Endothelial cell of umbilical vein (primary cell): ENCODE measurements at regions not wholly inside any gene's neighbourhood (a gene's known extent, or its start where the extent isn't known, plus 50 kb on each side); places are given as distances from the start of the nearest gene placed in this dataset.

Experiments used
- BruUV-seq: library from RNA; stranded (reverse); fragments of 400-500 nt; replicated peaks from 2 replicates; lab custom pipeline; 2021; lab: Mats Ljungman, UMichigan
- CTCF ChIA-PET: fragments of 300-600, 350-600 bp; sonication (Branson Sonifier 250); formaldehyde crosslinking; loops from one replicate; lab custom pipeline; 2021; ENCODE audit warnings: antibody characterized with exemption, inconsistent platforms; lab: Charles Lee
- POLR2A ChIA-PET: fragments of 300-600, 350-600 bp; sonication (Branson Sonifier 250); formaldehyde crosslinking; loops from one replicate; lab custom pipeline; 2021; ENCODE audit warnings: antibody characterized with exemption, inconsistent platforms; lab: Charles Lee
- DNase-seq: peaks from one replicate; pipeline ENCODE4 v3.0.0-alpha.2; 2011; ENCODE audit warnings: low read depth, low spot score
- FAIRE-seq: peaks from 2 replicates; lab custom pipeline; 2011; peaks lifted over from hg19 to GRCh38; lab: Jason Lieb, UNC
- H2AFZ ChIP-seq: 2 replicates; pipeline ENCODE4 v1.6.0; 2012; ENCODE audit warnings: low read depth, low read length, control low read depth, inconsistent platforms
- H3K27ac ChIP-seq: 2 replicates; pipeline ENCODE4 v1.5.1; 2011; ENCODE audit warnings: low read depth, mild to moderate bottlenecking, control low read depth, low read length, moderate library complexity; ENCODE audit not compliant: insufficient read depth
- H3K27me3 ChIP-seq, 2 experiments: 2 replicates each; pipeline versions ENCODE4 v1.6.0 to v1.6.1; 2011; ENCODE audit warnings: low read length in 2 of 2, mixed read lengths in 1 of 2; ENCODE audit not compliant: control insufficient read depth in 2 of 2, insufficient read depth in 2 of 2
- H3K36me3 ChIP-seq, 2 experiments: 2 replicates in 1 of 2; 3 replicates in 1 of 2; pipeline ENCODE4 v1.5.1; 2011; ENCODE audit warnings: low read length in 2 of 2, mild to moderate bottlenecking in 1 of 2, moderate library complexity in 1 of 2; ENCODE audit not compliant: control insufficient read depth in 2 of 2, insufficient read depth in 2 of 2; ENCODE audit errors: extremely low read depth in 1 of 2
- H3K4me1 ChIP-seq: 3 replicates; pipeline ENCODE4 v1.5.1; 2011; ENCODE audit warnings: mild to moderate bottlenecking, low read length; ENCODE audit not compliant: control insufficient read depth, insufficient read depth; ENCODE audit errors: extremely low read depth
- H3K4me2 ChIP-seq: 2 replicates; pipeline ENCODE4 v1.6.1; 2011; ENCODE audit warnings: low read length, control low read depth, mixed read lengths; ENCODE audit not compliant: insufficient read depth
- H3K4me3 ChIP-seq, 3 experiments: fragments of 200-600 bp in 1 of 3; sonication (generic), shearing (Covaris generic) in 1 of 3; replicated peaks in 1 of 3; 2 replicates each; pipeline ENCODE4 v1.5.1; 2011 to 2016; ENCODE audit warnings: control low read depth in 3 of 3, low read length in 3 of 3, mild to moderate bottlenecking in 2 of 3, inconsistent platforms in 1 of 3, low read depth in 1 of 3, moderate library complexity in 1 of 3; ENCODE audit not compliant: insufficient read depth in 1 of 3
- H3K79me2 ChIP-seq: 2 replicates; pipeline ENCODE4 v1.6.0; 2012; ENCODE audit warnings: low read length, inconsistent platforms; ENCODE audit not compliant: control insufficient read depth, insufficient read depth
- H3K9ac ChIP-seq: replicated peaks from 2 replicates; pipeline ENCODE3; 2011; ENCODE audit warnings: low read length, control low read depth; ENCODE audit not compliant: insufficient read depth; ENCODE audit errors: extremely low read depth
- H3K9me1 ChIP-seq: replicated peaks from 3 replicates; pipeline ENCODE4 v1.6.0; 2011; ENCODE audit warnings: mild to moderate bottlenecking, low read length; ENCODE audit not compliant: control insufficient read depth, insufficient read depth; ENCODE audit errors: extremely low read depth
- H3K9me3 ChIP-seq: replicated peaks from 2 replicates; pipeline ENCODE4 v1.5.1; 2012; ENCODE audit warnings: low read length, inconsistent platforms; ENCODE audit not compliant: control insufficient read depth, insufficient read depth
- H4K20me1 ChIP-seq: replicated peaks from 2 replicates; pipeline ENCODE3; 2011; ENCODE audit warnings: mild to moderate bottlenecking, low read length; ENCODE audit not compliant: control insufficient read depth, insufficient read depth; ENCODE audit errors: extremely low read depth
- EZH2 ChIP-seq: IDR thresholded peaks from 2 replicates; pipeline ENCODE4 v1.6.1; 2012; ENCODE audit warnings: borderline replicate concordance, low read depth, mild to moderate bottlenecking, moderate library complexity, low read length, inconsistent platforms; ENCODE audit not compliant: severe bottlenecking
- FOS ChIP-seq: IDR thresholded peaks from 2 replicates; pipeline ENCODE4 v1.6.1; 2011; ENCODE audit warnings: mild to moderate bottlenecking, low read length, moderate library complexity, borderline replicate concordance; ENCODE audit not compliant: insufficient read depth
- GATA2 ChIP-seq: IDR thresholded peaks from 2 replicates; pipeline ENCODE4 v1.7.0; 2011; ENCODE audit warnings: low read depth, mild to moderate bottlenecking, moderate library complexity, mixed read lengths, low read length; ENCODE audit not compliant: insufficient read length, insufficient read depth
- JUN ChIP-seq: IDR thresholded peaks from 2 replicates; pipeline ENCODE4 v1.6.1; 2011; ENCODE audit warnings: borderline replicate concordance, low read depth; ENCODE audit not compliant: insufficient read length, insufficient read depth
- MYC ChIP-seq: IDR thresholded peaks from one replicate; pipeline ENCODE4 v1.6.1; 2011; ENCODE audit warnings: mild to moderate bottlenecking, low read depth, low read length
- POLR2A ChIP-seq: IDR thresholded peaks from 2 replicates; pipeline ENCODE4 v1.6.1; 2012; ENCODE audit warnings: low read depth, mild to moderate bottlenecking, control low read depth, low read length
- POLR2AphosphoS5 ChIP-seq: IDR thresholded peaks from 2 replicates; pipeline ENCODE4 v1.6.1; 2012; ENCODE audit warnings: low read depth, mild to moderate bottlenecking, control low read depth, low read length, moderate library complexity; ENCODE audit not compliant: insufficient read depth
- dilution Hi-C: fragments of 300-500 bp; cut with MboI; formaldehyde crosslinking; loops from one replicate; pipeline ENCODE4 v1.15.0; 2019; ENCODE audit warnings: low sequenced_read_pairs; ENCODE audit not compliant: extremely low pct_ligation_motif_present
- intact Hi-C: fragments of 100-400 bp; cut with micrococcal nuclease; formaldehyde crosslinking; loops from one replicate; pipeline ENCODE4 v1.10.0; 2022
- TF ChIP-seq, protein P1 (sequence below), 2 donors: IDR thresholded peaks; 1 replicate in 1 of 2; 2 replicates in 1 of 2; pipeline ENCODE4 v1.5.1; 2011; ENCODE audit warnings: low read length in 2 of 2, mild to moderate bottlenecking in 2 of 2, moderate library complexity in 2 of 2, control low read depth in 1 of 2, inconsistent platforms in 1 of 2, low read depth in 1 of 2; ENCODE audit not compliant: insufficient read depth in 1 of 2; ENCODE audit errors: extremely low read depth in 1 of 2
- TF ChIP-seq, protein P2 (sequence below): IDR thresholded peaks from 2 replicates; pipeline ENCODE4 v1.6.1; 2011; ENCODE audit not compliant: insufficient read depth, insufficient read length

DNA sequence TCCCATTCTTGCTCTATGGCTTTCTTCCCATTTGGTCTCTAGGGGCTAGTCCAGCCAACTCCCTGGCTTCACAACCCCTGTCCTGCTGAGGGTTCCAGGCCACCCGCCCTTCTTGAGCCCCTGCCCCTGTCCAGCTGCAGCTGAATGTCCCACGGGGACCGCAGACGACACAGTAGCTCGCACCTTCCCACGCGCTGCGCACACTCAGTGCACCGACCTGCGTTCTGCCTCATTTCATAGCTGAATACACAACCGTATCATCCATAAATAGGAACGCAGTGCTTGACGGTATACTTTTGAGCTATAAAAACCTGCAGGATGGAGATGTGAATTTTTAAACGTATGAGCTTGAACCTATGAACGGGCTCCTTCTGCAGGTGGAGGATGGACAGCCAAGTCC is 660.4 kb upstream of the SALL3 start:
- FAIRE-seq: no peak
- dilution Hi-C loops: no loop called here
- intact Hi-C loops: no loop called here
- Histone ChIP-seq H3K4me3 (no peak overlapping the region), H3K9me3 (peaks cover 1% of the 10 kb centered on the region), H3K9ac (no peak overlapping the region), H2AFZ (no peak overlapping the region), H3K27me3 (no peaks in the 10 kb centered on the region), H3K27ac (no peak overlapping the region), H4K20me1 (no peaks in the 10 kb centered on the region), H3K36me3 (no peaks in the 10 kb centered on the region), H3K9me1 (no peaks in the 10 kb centered on the region), H3K4me2 (no peak overlapping the region), H3K4me1 (no peaks in the 10 kb centered on the region), H3K79me2 (no peaks in the 10 kb centered on the region)
- POLR2A ChIA-PET: no interaction called here
- no peak for TF ChIP-seq POLR2AphosphoS5
- TF ChIP-seq EZH2: no peak
- no peak for TF ChIP-seq POLR2A
- TF ChIP-seq, protein P1, sequence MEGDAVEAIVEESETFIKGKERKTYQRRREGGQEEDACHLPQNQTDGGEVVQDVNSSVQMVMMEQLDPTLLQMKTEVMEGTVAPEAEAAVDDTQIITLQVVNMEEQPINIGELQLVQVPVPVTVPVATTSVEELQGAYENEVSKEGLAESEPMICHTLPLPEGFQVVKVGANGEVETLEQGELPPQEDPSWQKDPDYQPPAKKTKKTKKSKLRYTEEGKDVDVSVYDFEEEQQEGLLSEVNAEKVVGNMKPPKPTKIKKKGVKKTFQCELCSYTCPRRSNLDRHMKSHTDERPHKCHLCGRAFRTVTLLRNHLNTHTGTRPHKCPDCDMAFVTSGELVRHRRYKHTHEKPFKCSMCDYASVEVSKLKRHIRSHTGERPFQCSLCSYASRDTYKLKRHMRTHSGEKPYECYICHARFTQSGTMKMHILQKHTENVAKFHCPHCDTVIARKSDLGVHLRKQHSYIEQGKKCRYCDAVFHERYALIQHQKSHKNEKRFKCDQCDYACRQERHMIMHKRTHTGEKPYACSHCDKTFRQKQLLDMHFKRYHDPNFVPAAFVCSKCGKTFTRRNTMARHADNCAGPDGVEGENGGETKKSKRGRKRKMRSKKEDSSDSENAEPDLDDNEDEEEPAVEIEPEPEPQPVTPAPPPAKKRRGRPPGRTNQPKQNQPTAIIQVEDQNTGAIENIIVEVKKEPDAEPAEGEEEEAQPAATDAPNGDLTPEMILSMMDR (IDR thresholded peaks at IDR 0.05; ENCODE audit: extremely low read depth in 1 of 2, insufficient read depth in 1 of 2, low read depth in 1 of 2, low read length in 2 of 2): no peak
- TF ChIP-seq MYC: no peak
- TF ChIP-seq, protein P2, sequence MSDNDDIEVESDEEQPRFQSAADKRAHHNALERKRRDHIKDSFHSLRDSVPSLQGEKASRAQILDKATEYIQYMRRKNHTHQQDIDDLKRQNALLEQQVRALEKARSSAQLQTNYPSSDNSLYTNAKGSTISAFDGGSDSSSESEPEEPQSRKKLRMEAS: no peak
- no peak for TF ChIP-seq JUN
- no TSS peak for BruUV-seq
- no peak for DNase-seq
- CTCF ChIA-PET: no interaction called here

DNA sequence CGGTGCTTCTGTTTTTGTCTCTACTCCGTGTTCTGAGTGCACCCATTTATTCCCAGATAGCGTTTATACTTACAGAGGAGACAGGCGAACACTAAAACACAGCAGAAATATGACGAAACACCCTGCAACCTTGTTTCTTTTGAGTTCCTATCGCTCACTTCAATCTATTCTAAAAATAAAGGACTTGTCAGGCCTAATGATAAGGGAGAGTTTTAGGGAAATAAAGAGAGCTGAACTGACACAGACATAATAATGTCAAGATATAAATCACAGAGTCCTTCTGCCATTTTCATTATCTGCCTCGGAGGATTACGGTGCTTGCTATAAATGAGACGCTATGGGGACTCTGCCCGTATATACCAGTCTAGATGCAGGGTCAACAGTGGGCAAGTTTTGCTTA is 659.7 kb upstream of the SALL3 start:
- BruUV-seq: no TSS peak
- no peak overlapping the region for H2AFZ ChIP-seq
- ChIA-PET POLR2A (no interaction called here), CTCF (no interaction called here)
- no peak overlapping the region for H3K27ac ChIP-seq
- H3K4me3 ChIP-seq: no peak overlapping the region
- no peaks in the 10 kb centered on the region for H3K79me2 ChIP-seq
- H3K36me3 ChIP-seq: no peaks in the 10 kb centered on the region
- no peaks in the 10 kb centered on the region for H3K4me1 ChIP-seq
- no peak overlapping the region for H3K9ac ChIP-seq
- no peaks in the 10 kb centered on the region for H3K27me3 ChIP-seq
- H3K9me1 ChIP-seq: no peaks in the 10 kb centered on the region
- dilution Hi-C loops: no loop called here
- intact Hi-C loops: no loop called here
- H3K9me3 ChIP-seq: peaks cover 1% of the 10 kb centered on the region
- FAIRE-seq (no peak), DNase-seq (no peak)
- TF ChIP-seq MYC: no peak
- no peak for TF ChIP-seq POLR2A
- TF ChIP-seq POLR2AphosphoS5: no peak
- no peak for TF ChIP-seq FOS
- TF ChIP-seq, protein P1 (IDR thresholded peaks at IDR 0.05; ENCODE audit: extremely low read depth in 1 of 2, insufficient read depth in 1 of 2, low read depth in 1 of 2, low read length in 2 of 2): no peak
- TF ChIP-seq EZH2: no peak
- no peak for TF ChIP-seq GATA2
- TF ChIP-seq, protein P2: no peak
- no peak for TF ChIP-seq JUN
- no peaks in the 10 kb centered on the region for H4K20me1 ChIP-seq
- no peak overlapping the region for H3K4me2 ChIP-seq
